PC-9 (cell line): ENCODE measurements at regions not wholly inside any gene's neighbourhood (a gene's known extent, or its start where the extent isn't known, plus 50 kb on each side); places are given as distances from the start of the nearest gene placed in this dataset.

Source experiments
- BruUV-seq: library from RNA; stranded (reverse); fragments of 400-500 nt; replicated peaks from 2 replicates; lab custom pipeline; 2021; lab: Mats Ljungman, UMichigan
- CTCF ChIA-PET: fragments of 300-600 bp; sonication (Branson Sonifier 250); formaldehyde crosslinking; loops from one replicate; lab custom pipeline; 2022; ENCODE audit warnings: antibody characterized with exemption; lab: Charles Lee
- POLR2A ChIA-PET: fragments of 300-600 bp; sonication (Branson Sonifier 250); formaldehyde crosslinking; loops from one replicate; lab custom pipeline; 2022; ENCODE audit warnings: antibody characterized with exemption; ENCODE audit not compliant: unreplicated experiment; lab: Charles Lee
- DNase-seq, 2 experiments: peaks; one replicate each; pipeline versions ENCODE4 v3.0.0 to v3.0.0-alpha.2; 2015 to 2022; ENCODE audit warnings: mixed read lengths in 1 of 2
- H2AFZ ChIP-seq: fragments of 200-600 bp; sonication (generic); 2 replicates; pipeline ENCODE4 v1.8.1; 2017; ENCODE audit warnings: antibody characterized with exemption
- H3F3A ChIP-seq: fragments of 200-600 bp; sonication (generic); 2 replicates; pipeline ENCODE4 v1.8.1; 2017; ENCODE audit warnings: antibody characterized with exemption, mild to moderate bottlenecking, low read depth; ENCODE audit not compliant: insufficient read depth
- H3K27ac ChIP-seq: fragments of 200-600 bp; sonication (generic); 2 replicates; pipeline ENCODE4 v1.6.1; 2016; ENCODE audit warnings: mixed run types
- H3K27me3 ChIP-seq: fragments of 200-600 bp; sonication (generic); 2 replicates; pipeline ENCODE4 v1.6.1; 2016; ENCODE audit warnings: low read depth, mixed run types; ENCODE audit not compliant: insufficient read depth
- H3K36me3 ChIP-seq: fragments of 200-600 bp; sonication (generic); 2 replicates; pipeline ENCODE4 v1.6.1; 2016; ENCODE audit warnings: low read depth, mixed run types
- H3K4me1 ChIP-seq: fragments of 200-600 bp; sonication (generic); replicated peaks from 2 replicates; pipeline ENCODE4 v1.6.1; 2016; ENCODE audit warnings: mixed run types; ENCODE audit not compliant: insufficient read depth
- H3K4me2 ChIP-seq: fragments of 200-600 bp; sonication (generic); 2 replicates; pipeline ENCODE4 v1.6.1; 2017; ENCODE audit warnings: mixed run types
- H3K4me3 ChIP-seq: fragments of 200-600 bp; sonication (generic); 2 replicates; pipeline ENCODE4 v1.6.1; 2016; ENCODE audit warnings: mixed run types
- H3K79me2 ChIP-seq: fragments of 200-600 bp; sonication (generic); 2 replicates; pipeline ENCODE4 v1.6.1; 2017; ENCODE audit warnings: low read depth, mixed run types
- H3K9me2 ChIP-seq: fragments of 200-600 bp; sonication (generic); 2 replicates; pipeline ENCODE4 v1.8.1; 2017; ENCODE audit warnings: mild to moderate bottlenecking; ENCODE audit not compliant: insufficient read depth
- H3K9me3 ChIP-seq: fragments of 200-600 bp; sonication (generic); 2 replicates; pipeline ENCODE4 v1.8.1; 2016; ENCODE audit warnings: low read depth; ENCODE audit not compliant: insufficient read depth
- H4K20me1 ChIP-seq: fragments of 200-600 bp; sonication (generic); 2 replicates; pipeline ENCODE4 v1.8.1; 2017; ENCODE audit not compliant: insufficient read depth
- EZH2 ChIP-seq: fragments of 200-600 bp; sonication (generic); IDR thresholded peaks from 2 replicates; pipeline ENCODE4 v1.8.0; 2017; ENCODE audit warnings: antibody characterized with exemption, low read depth
- intact Hi-C: fragments of 100-400 bp; cut with micrococcal nuclease; formaldehyde crosslinking; loops from one replicate; pipeline ENCODE4 v1.10.0; 2022; ENCODE audit not compliant: unreplicated experiment
- TF ChIP-seq, protein P1 (sequence below): fragments of 200-600 bp; sonication (generic); conservative IDR thresholded peaks from 2 replicates; pipeline ENCODE4 v1.6.1; 2017; ENCODE audit warnings: mixed run types, antibody characterized with exemption, mild to moderate bottlenecking, moderate library complexity

- Histone ChIP-seq H3K4me3 (no peak overlapping the region), H3K27ac (no peak overlapping the region), H3F3A (no peaks in the 10 kb centered on the region), H3K4me1 (no peaks in the 10 kb centered on the region), H3K9me2 (no peaks in the 10 kb centered on the region), H3K79me2 (no peaks in the 10 kb centered on the region), H4K20me1 (no peaks in the 10 kb centered on the region), H3K4me2 (no peak overlapping the region), H3K36me3 (no peaks in the 10 kb centered on the region), H3K27me3 (no peaks in the 10 kb centered on the region), H3K9me3 (no peaks in the 10 kb centered on the region), H2AFZ (no peak overlapping the region)
- ChIA-PET POLR2A (no interaction called here), CTCF (no interaction called here)
- intact Hi-C loops: no loop called here
- no peak for DNase-seq
- BruUV-seq: no TSS peak
- TF ChIP-seq, protein P1, sequence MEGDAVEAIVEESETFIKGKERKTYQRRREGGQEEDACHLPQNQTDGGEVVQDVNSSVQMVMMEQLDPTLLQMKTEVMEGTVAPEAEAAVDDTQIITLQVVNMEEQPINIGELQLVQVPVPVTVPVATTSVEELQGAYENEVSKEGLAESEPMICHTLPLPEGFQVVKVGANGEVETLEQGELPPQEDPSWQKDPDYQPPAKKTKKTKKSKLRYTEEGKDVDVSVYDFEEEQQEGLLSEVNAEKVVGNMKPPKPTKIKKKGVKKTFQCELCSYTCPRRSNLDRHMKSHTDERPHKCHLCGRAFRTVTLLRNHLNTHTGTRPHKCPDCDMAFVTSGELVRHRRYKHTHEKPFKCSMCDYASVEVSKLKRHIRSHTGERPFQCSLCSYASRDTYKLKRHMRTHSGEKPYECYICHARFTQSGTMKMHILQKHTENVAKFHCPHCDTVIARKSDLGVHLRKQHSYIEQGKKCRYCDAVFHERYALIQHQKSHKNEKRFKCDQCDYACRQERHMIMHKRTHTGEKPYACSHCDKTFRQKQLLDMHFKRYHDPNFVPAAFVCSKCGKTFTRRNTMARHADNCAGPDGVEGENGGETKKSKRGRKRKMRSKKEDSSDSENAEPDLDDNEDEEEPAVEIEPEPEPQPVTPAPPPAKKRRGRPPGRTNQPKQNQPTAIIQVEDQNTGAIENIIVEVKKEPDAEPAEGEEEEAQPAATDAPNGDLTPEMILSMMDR: no peak
- no peak for TF ChIP-seq EZH2
Observed at GRCh38 chr5:110012145-110012544, 322.4 kb downstream of the MAN2A1 start.

DNA sequence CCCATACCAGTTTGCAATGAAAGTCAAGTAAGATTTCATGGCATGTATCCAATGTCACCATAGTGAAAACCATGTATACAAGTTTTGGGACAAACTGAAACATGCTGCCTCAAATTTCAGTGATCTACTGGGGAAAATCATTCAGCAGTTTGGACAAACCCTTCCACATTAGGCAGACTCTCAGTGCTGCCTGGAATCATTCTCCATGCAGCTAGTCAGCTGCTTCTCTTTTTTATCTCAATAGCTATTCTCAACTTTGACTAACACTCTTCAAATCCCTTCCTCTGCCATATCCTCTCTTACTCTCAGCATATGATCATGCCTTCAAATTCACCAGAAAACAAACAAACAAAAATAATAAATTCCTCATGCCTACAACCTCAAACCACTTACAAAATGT, 323.3 kb downstream of the MAN2A1 start:
- POLR2A ChIA-PET: no interaction called here
- intact Hi-C loops: no loop called here

DNA sequence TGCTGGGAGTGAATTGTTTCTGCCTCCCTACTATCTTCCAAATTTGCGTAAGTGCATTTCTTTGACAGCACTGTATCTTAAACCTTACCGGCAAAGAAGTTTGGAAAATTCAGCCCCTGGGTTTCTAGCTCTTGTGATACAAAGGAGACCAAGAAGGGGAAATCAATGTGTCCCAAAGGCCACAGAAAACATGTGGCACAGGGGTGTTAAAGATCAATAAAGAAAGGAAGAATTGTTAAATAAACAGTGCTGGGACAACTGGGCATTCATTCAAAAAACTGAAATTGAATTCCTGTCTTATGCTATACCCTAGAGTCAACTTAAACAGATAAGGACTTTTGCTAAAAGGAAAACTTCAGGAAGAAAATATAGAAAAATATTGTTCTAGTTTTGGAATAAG, 328.1 kb downstream of the MAN2A1 start:
- no TSS peak for BruUV-seq
- Histone ChIP-seq H3K9me2 (no peaks in the 10 kb centered on the region), H3K4me1 (no peaks in the 10 kb centered on the region), H2AFZ (no peak overlapping the region), H3K4me2 (no peak overlapping the region), H3K36me3 (no peaks in the 10 kb centered on the region), H3K4me3 (no peak overlapping the region), H4K20me1 (no peaks in the 10 kb centered on the region), H3K27ac (no peak overlapping the region), H3F3A (no peaks in the 10 kb centered on the region), H3K27me3 (peaks cover 13% of the 10 kb centered on the region; the same call in 1 of the 2 replicates), H3K9me3 (no peaks in the 10 kb centered on the region), H3K79me2 (no peaks in the 10 kb centered on the region)
- ChIA-PET POLR2A (no interaction called here), CTCF (no interaction called here)
- no peak for DNase-seq
- no peak for TF ChIP-seq EZH2
- TF ChIP-seq, protein P1: no peak
- intact Hi-C loops: no loop called here

More for the DNA sequence above, 323.3 kb downstream of the MAN2A1 start:
- no TSS peak for BruUV-seq
- no peak overlapping the region for H3K4me2 ChIP-seq
- H3K9me3 ChIP-seq: no peaks in the 10 kb centered on the region
- no peaks in the 10 kb centered on the region for H3K9me2 ChIP-seq
- no peak overlapping the region for H3K4me3 ChIP-seq
- no peaks in the 10 kb centered on the region for H3K36me3 ChIP-seq
- no peak for TF ChIP-seq EZH2
- TF ChIP-seq, protein P1: no peak
- no peaks in the 10 kb centered on the region for H3F3A ChIP-seq
- no peak for DNase-seq
- no peaks in the 10 kb centered on the region for H3K79me2 ChIP-seq
- H3K4me1 ChIP-seq: no peaks in the 10 kb centered on the region
- H4K20me1 ChIP-seq: no peaks in the 10 kb centered on the region
- H2AFZ ChIP-seq: no peak overlapping the region
- H3K27me3 ChIP-seq: no peaks in the 10 kb centered on the region
- CTCF ChIA-PET: no interaction called here
- H3K27ac ChIP-seq: no peak overlapping the region
